ENCODE measurements at regions not wholly inside any gene's neighbourhood (a gene's known extent, or its start where the extent isn't known, plus 50 kb on each side); places are given as distances from the start of the nearest gene placed in this dataset.
A peak's percentile ranks its signal among the peaks of the same experiment; 100 is the strongest.

DNA sequence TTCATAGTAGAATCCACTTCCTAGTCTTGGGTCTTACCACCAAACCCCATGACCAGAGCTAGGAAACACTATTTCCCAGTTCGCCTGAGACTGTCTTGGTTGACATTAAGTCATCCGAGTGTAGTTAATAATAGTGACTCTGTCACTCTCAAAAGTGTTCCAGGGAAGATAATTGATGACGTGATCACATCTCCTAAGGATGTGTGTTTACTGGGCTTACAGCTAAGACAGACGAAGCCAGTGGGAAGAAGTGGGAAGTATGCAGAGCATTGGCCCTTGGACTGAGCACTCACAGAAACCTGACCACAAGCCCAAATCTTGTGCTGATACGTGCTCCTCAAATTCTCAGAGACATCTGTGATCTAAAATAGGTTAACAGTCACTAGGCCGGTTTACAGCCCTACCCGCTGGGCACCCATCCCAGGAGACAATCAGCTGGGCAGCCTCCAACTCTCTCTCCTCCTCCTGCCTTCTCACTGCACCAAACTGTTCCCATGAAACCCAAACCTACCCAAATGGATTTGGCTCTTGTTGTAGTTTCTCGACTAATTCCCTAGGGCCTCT lies 316.6 kb downstream of the TLE1 start:
- Histone ChIP-seq H3K27me3 (ENCODE audit: control insufficient read depth in 1 of 2, insufficient read depth in 1 of 2, low read length in 2 of 2) (peaks cover 0 to 4% of the 10 kb centered on the region in 2 experiments), H3K4me1 (ENCODE audit: control insufficient read depth, insufficient read depth, low read depth, low read length) (no peaks in the 10 kb centered on the region), H3K27ac (ENCODE audit: low read length, poor library complexity, severe bottlenecking) (no peak overlapping the region), H3K14ac (ENCODE audit: low read length in 2 of 2) (no peak overlapping the region), H3K79me1 (replicated peaks; ENCODE audit: low read length, poor library complexity, severe bottlenecking) (no peaks in the 10 kb centered on the region), H3K9me3 (ENCODE audit: control insufficient read depth, low read length) (no peaks in the 10 kb centered on the region), H2AFZ (ENCODE audit: low read depth, low read length) (no peak overlapping the region), H3K4ac (ENCODE audit: low read depth in 1 of 2, low read length in 2 of 2) (peak overlapping the region in 1 of 2 experiments; percentile 47), H4K8ac (ENCODE audit: low read length) (no peak overlapping the region), H4K91ac (ENCODE audit: low read length) (no peak overlapping the region), H2AK5ac (ENCODE audit: low read length, severe bottlenecking) (no peak overlapping the region), H3K18ac (ENCODE audit: low read depth in 1 of 2, low read length in 2 of 2) (no peak overlapping the region), H3K4me3 (ENCODE audit: insufficient read depth in 1 of 2, low read depth in 1 of 2, low read length in 2 of 2) (no peak overlapping the region), H2BK15ac (ENCODE audit: low read depth, poor library complexity, severe bottlenecking) (no peak overlapping the region), H3K36me3 (ENCODE audit: control insufficient read depth in 1 of 2, insufficient read depth in 2 of 2, low read depth in 1 of 2, low read length in 2 of 2) (no peaks in the 10 kb centered on the region), H2BK5ac (ENCODE audit: low read depth, low read length, poor library complexity, severe bottlenecking) (no peak overlapping the region), H2BK12ac (ENCODE audit: low read length in 2 of 2) (no peak overlapping the region), H3K4me2 (ENCODE audit: low read length, poor library complexity, severe bottlenecking) (no peak overlapping the region), H3K9ac (ENCODE audit: low read length) (no peak overlapping the region), H2BK120ac (ENCODE audit: low read depth, low read length) (no peak overlapping the region), H3K23ac (ENCODE audit: low read length in 2 of 2) (no peak overlapping the region)
- DNase-seq = peak; percentile 53
- WGBS = 63% methylated on average over 8 of the region's 8 CpGs

DNA sequence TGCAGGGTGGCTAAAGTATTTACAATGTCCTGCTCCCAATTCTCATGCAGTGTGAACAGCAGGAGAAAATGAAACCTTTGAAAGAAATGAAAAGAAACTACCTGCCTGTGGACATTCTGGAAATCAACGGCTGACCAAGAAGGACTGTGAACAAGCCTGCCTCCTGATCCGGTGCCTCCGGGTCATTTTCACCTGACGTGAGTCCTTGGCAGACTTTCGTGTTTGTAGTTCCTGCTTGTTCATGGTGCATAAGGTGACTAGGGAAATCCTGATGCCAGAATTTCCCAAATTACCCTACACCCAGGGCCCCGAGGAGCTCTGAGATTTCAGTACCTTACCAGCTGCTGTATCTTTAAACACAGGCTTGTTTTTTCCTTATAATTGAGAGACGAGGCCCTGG lies 317.5 kb downstream of the TLE1 start:
- Histone ChIP-seq H3K79me1 (replicated peaks; ENCODE audit: low read length, poor library complexity, severe bottlenecking) (no peaks in the 10 kb centered on the region), H3K9ac (ENCODE audit: low read length) (no peak overlapping the region), H3K23ac (ENCODE audit: low read length in 2 of 2) (no peak overlapping the region), H3K4me2 (ENCODE audit: low read length, poor library complexity, severe bottlenecking) (no peak overlapping the region), H3K27ac (ENCODE audit: low read length, poor library complexity, severe bottlenecking) (no peak overlapping the region), H2BK5ac (ENCODE audit: low read depth, low read length, poor library complexity, severe bottlenecking) (no peak overlapping the region), H2AFZ (ENCODE audit: low read depth, low read length) (no peak overlapping the region), H3K36me3 (ENCODE audit: control insufficient read depth in 1 of 2, insufficient read depth in 2 of 2, low read depth in 1 of 2, low read length in 2 of 2) (no peaks in the 10 kb centered on the region), H2BK12ac (ENCODE audit: low read length in 2 of 2) (peak overlapping the region in 1 of 2 experiments; percentile 61), H3K4me1 (ENCODE audit: control insufficient read depth, insufficient read depth, low read depth, low read length) (no peaks in the 10 kb centered on the region), H2AK5ac (ENCODE audit: low read length, severe bottlenecking) (no peak overlapping the region), H3K9me3 (ENCODE audit: control insufficient read depth, low read length) (no peaks in the 10 kb centered on the region), H3K14ac (ENCODE audit: low read length in 2 of 2) (peak overlapping the region in 1 of 2 experiments; percentile 80), H3K18ac (ENCODE audit: low read depth in 1 of 2, low read length in 2 of 2) (no peak overlapping the region), H2BK15ac (ENCODE audit: low read depth, poor library complexity, severe bottlenecking) (no peak overlapping the region), H4K8ac (ENCODE audit: low read length) (no peak overlapping the region), H4K91ac (ENCODE audit: low read length) (no peak overlapping the region), H3K4me3 (ENCODE audit: insufficient read depth in 1 of 2, low read depth in 1 of 2, low read length in 2 of 2) (no peak overlapping the region), H2BK120ac (ENCODE audit: low read depth, low read length) (no peak overlapping the region), H3K27me3 (ENCODE audit: control insufficient read depth in 1 of 2, insufficient read depth in 1 of 2, low read length in 2 of 2) (peaks cover 0 to 4% of the 10 kb centered on the region in 2 experiments), H3K4ac (ENCODE audit: low read depth in 1 of 2, low read length in 2 of 2) (no peak overlapping the region)
- DNase-seq = no peak
- WGBS = 95% methylated on average over 7 of the region's 7 CpGs

DNA sequence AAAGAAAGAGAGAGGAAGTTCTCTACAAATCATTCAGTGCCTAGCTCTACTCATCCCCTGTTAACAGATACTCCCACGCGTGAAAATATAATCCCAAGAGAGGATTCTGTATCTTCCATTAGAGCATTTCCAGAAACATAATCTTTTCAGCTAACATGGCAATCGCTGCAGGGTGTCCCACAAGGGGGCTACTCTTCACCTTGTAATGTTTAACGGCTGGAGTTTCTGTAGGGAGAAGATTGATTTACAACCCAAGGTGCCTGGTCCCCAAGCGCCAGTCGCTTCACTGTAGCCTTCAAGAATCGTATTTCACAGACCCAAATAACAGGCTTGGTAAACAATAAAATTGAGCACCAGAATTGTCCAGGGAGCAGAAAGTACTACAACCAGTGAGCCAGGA lies 318.7 kb downstream of the TLE1 start:
- Histone ChIP-seq H3K4ac (ENCODE audit: low read depth in 1 of 2, low read length in 2 of 2) (no peak overlapping the region), H4K8ac (ENCODE audit: low read length) (no peak overlapping the region), H3K23ac (ENCODE audit: low read length in 2 of 2) (no peak overlapping the region), H2BK120ac (ENCODE audit: low read depth, low read length) (no peak overlapping the region), H3K18ac (ENCODE audit: low read depth in 1 of 2, low read length in 2 of 2) (no peak overlapping the region), H3K4me2 (ENCODE audit: low read length, poor library complexity, severe bottlenecking) (no peak overlapping the region), H3K4me1 (ENCODE audit: control insufficient read depth, insufficient read depth, low read depth, low read length) (no peaks in the 10 kb centered on the region), H2AFZ (ENCODE audit: low read depth, low read length) (no peak overlapping the region), H2BK15ac (ENCODE audit: low read depth, poor library complexity, severe bottlenecking) (peak overlapping the region; percentile 44), H3K14ac (ENCODE audit: low read length in 2 of 2) (no peak overlapping the region), H3K36me3 (ENCODE audit: control insufficient read depth in 1 of 2, insufficient read depth in 2 of 2, low read depth in 1 of 2, low read length in 2 of 2) (no peaks in the 10 kb centered on the region), H4K91ac (ENCODE audit: low read length) (no peak overlapping the region), H3K27ac (ENCODE audit: low read length, poor library complexity, severe bottlenecking) (no peak overlapping the region), H3K4me3 (ENCODE audit: insufficient read depth in 1 of 2, low read depth in 1 of 2, low read length in 2 of 2) (no peak overlapping the region), H2AK5ac (ENCODE audit: low read length, severe bottlenecking) (no peak overlapping the region), H2BK12ac (ENCODE audit: low read length in 2 of 2) (peak overlapping the region in 1 of 2 experiments; percentile 15), H3K27me3 (ENCODE audit: control insufficient read depth in 1 of 2, insufficient read depth in 1 of 2, low read length in 2 of 2) (peaks cover 0 to 4% of the 10 kb centered on the region in 2 experiments), H3K9me3 (ENCODE audit: control insufficient read depth, low read length) (peaks cover 6% of the 10 kb centered on the region), H3K79me1 (replicated peaks; ENCODE audit: low read length, poor library complexity, severe bottlenecking) (no peaks in the 10 kb centered on the region), H3K9ac (ENCODE audit: low read length) (no peak overlapping the region), H2BK5ac (ENCODE audit: low read depth, low read length, poor library complexity, severe bottlenecking) (no peak overlapping the region)
- no peak for DNase-seq
- WGBS = 36% methylated on average over 7 of the region's 7 CpGs

DNA sequence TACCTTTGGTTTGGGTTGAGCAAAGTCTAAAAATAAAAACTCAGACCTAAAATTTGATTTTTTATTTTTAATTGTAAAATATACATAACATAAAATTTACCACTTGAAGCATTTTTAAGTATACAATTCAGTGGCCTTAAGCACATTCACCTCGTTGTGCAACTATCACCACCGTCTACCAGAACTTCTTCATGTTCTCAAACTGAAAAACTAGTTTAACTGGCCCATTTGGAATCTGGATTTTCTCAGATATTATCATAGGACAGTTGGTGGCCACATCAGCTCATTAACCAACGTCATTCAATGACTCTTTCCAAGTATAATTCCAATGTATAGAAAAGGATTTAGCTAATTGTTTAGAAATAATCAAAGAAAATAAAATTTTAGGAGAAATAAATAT lies 319.3 kb downstream of the TLE1 start:
- no peak overlapping the region for H3K23ac ChIP-seq (ENCODE audit: low read length in 2 of 2)
- no peaks in the 10 kb centered on the region for H3K4me1 ChIP-seq (ENCODE audit: control insufficient read depth, insufficient read depth, low read depth, low read length)
- H2BK5ac ChIP-seq (ENCODE audit: low read depth, low read length, poor library complexity, severe bottlenecking) = no peak overlapping the region
- no peak overlapping the region for H4K8ac ChIP-seq (ENCODE audit: low read length)
- WGBS = 56% methylated on average over 2 of the region's 3 CpGs
- no peak overlapping the region for H3K27ac ChIP-seq (ENCODE audit: low read length, poor library complexity, severe bottlenecking)
- no peak overlapping the region for H2BK12ac ChIP-seq (ENCODE audit: low read length in 2 of 2)
- H4K91ac ChIP-seq (ENCODE audit: low read length) = no peak overlapping the region
- no peak overlapping the region for H2BK15ac ChIP-seq (ENCODE audit: low read depth, poor library complexity, severe bottlenecking)
- no peak for DNase-seq
- H3K18ac ChIP-seq (ENCODE audit: low read depth in 1 of 2, low read length in 2 of 2) = no peak overlapping the region
- H3K36me3 ChIP-seq (ENCODE audit: control insufficient read depth in 1 of 2, insufficient read depth in 2 of 2, low read depth in 1 of 2, low read length in 2 of 2) = no peaks in the 10 kb centered on the region
- no peak overlapping the region for H3K9ac ChIP-seq (ENCODE audit: low read length)
- H3K4me2 ChIP-seq (ENCODE audit: low read length, poor library complexity, severe bottlenecking) = no peak overlapping the region
- no peak overlapping the region for H2AFZ ChIP-seq (ENCODE audit: low read depth, low read length)
- H3K27me3 ChIP-seq (ENCODE audit: control insufficient read depth in 1 of 2, insufficient read depth in 1 of 2, low read length in 2 of 2) = peaks cover 0 to 4% of the 10 kb centered on the region in 2 experiments
- H3K4me3 ChIP-seq (ENCODE audit: insufficient read depth in 1 of 2, low read depth in 1 of 2, low read length in 2 of 2) = no peak overlapping the region
- H3K14ac ChIP-seq (ENCODE audit: low read length in 2 of 2) = no peak overlapping the region
- no peak overlapping the region for H2BK120ac ChIP-seq (ENCODE audit: low read depth, low read length)
- no peaks in the 10 kb centered on the region for H3K79me1 ChIP-seq (replicated peaks; ENCODE audit: low read length, poor library complexity, severe bottlenecking)
- peaks cover 11% of the 10 kb centered on the region for H3K9me3 ChIP-seq (ENCODE audit: control insufficient read depth, low read length)
- H3K4ac ChIP-seq (ENCODE audit: low read depth in 1 of 2, low read length in 2 of 2) = no peak overlapping the region
- no peak overlapping the region for H2AK5ac ChIP-seq (ENCODE audit: low read length, severe bottlenecking)

All from mesenchymal stem cell (in vitro differentiated cells and primary cell).